Hepatocyte (in vitro differentiated cells): ENCODE measurements at regions not wholly inside any gene's neighbourhood (a gene's known extent, or its start where the extent isn't known, plus 50 kb on each side); places are given as distances from the start of the nearest gene placed in this dataset.

ENCODE experiments used
- EZH2 ChIP-seq: fragments of 200-600 bp; sonication (generic); IDR thresholded peaks from 2 replicates; pipeline ENCODE4 v1.6.1; 2016; ENCODE audit warnings: antibody characterized with exemption, mild to moderate bottlenecking, borderline replicate concordance
- EZH2phosphoT487 ChIP-seq: fragments of 200-600 bp; sonication (generic); IDR thresholded peaks from one replicate; pipeline ENCODE4 v1.6.1; 2018; ENCODE audit warnings: antibody characterized with exemption, mild to moderate bottlenecking, low read depth, moderate library complexity; ENCODE audit not compliant: unreplicated experiment, severe bottlenecking
- TF ChIP-seq, protein P1 (sequence below): fragments of 200-600 bp; sonication (generic); IDR thresholded peaks from 2 replicates; pipeline ENCODE4 v1.5.1; 2016; ENCODE audit warnings: antibody characterized with exemption, mild to moderate bottlenecking; ENCODE audit not compliant: poor library complexity

DNA sequence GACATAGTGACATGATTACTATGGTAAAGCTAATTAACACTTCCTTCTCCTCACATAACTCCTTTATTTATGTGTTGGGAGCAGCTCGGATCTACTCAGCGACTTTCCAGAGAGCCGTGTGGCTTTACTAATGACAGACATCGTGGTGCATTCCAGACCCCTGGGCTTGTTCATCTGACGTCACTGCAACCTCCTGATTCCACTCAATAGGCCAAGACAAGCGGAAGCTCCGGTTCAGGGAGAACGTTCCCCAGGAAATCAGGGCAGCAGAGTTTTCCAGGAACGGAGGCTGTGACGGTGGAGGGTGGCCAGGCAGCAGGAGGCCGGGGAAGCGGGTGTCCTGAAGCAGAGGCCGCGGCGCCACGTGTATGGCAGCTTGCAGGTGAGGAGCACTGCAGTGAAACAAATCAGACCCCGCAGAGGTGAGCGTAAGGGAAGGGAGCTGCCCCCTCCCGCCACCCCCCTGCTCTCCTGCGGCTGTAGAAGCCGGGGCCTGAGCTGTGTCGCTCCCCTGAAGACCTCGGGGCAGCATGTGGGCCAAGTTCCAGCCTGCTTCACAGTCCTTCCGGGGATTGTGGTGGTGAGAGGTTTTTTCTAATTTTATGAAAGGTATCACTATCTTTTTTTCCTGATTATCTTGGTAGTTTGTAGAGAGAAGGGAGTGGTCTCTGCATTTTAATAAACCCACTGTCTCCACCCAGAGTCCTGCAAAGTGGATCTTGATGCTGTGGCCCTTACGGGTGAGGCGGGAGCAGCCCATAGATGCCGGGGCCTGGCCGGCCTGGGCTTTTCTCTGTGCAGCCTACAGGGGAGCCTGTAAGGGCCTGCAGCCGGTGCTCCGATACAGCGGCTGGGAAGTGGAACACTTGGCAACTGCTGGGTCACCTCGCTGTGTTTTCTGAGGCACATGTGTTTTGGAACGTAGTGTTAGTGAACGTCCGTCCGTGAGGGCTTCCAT is 220.4 kb upstream of the IRX4 start:
- TF ChIP-seq, protein P1, sequence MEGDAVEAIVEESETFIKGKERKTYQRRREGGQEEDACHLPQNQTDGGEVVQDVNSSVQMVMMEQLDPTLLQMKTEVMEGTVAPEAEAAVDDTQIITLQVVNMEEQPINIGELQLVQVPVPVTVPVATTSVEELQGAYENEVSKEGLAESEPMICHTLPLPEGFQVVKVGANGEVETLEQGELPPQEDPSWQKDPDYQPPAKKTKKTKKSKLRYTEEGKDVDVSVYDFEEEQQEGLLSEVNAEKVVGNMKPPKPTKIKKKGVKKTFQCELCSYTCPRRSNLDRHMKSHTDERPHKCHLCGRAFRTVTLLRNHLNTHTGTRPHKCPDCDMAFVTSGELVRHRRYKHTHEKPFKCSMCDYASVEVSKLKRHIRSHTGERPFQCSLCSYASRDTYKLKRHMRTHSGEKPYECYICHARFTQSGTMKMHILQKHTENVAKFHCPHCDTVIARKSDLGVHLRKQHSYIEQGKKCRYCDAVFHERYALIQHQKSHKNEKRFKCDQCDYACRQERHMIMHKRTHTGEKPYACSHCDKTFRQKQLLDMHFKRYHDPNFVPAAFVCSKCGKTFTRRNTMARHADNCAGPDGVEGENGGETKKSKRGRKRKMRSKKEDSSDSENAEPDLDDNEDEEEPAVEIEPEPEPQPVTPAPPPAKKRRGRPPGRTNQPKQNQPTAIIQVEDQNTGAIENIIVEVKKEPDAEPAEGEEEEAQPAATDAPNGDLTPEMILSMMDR = no peak
- TF ChIP-seq EZH2 (no peak), EZH2phosphoT487 (no peak)
